ENCODE measurements at regions not wholly inside any gene's neighbourhood (a gene's known extent, or its start where the extent isn't known, plus 50 kb on each side); places are given as distances from the start of the nearest gene placed in this dataset.

DNA sequence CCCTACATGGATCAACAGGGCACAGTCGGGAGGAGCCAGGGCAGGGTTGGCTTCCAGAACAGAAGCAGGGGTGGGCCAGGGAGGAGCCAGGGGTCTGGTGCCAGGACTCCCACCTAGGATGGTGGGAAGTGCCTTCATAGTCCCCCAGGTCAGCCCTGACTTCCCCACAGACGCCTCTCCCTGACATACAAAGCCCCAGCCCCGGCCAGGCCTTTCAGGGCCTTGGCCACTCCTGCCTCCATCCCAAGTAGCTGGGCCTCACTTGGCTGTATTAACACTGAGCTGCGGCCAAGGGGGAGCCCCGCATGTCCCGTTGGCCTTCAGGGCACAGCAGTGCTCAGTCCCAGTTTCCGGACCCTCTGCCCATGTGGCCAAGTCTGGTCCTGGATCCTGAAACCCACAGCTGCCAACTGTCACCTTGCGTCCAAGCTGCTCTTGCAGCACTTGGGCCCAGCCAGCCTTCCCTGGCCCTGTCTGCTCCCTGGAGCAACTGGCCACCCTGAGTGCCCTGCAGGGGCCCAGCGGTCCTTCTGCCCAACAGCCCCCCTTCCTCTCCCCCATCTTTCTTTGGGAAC, 627.8 kb downstream of the MATN1 start:
- no peaks in the 10 kb centered on the region for H3F3A ChIP-seq (ENCODE audit: low read depth)
- H3K79me2 ChIP-seq (ENCODE audit: insufficient read depth, low read length) = no peaks in the 10 kb centered on the region
- peaks cover 17% of the 10 kb centered on the region; the same call in 1 of the 2 replicates for H3K9me3 ChIP-seq (ENCODE audit: insufficient read depth, low read depth, low read length)
- TF ChIP-seq EZH2phosphoT487 (IDR thresholded peaks at IDR 0.05; ENCODE audit: borderline replicate concordance) = no peak
- TF ChIP-seq, protein P1, sequence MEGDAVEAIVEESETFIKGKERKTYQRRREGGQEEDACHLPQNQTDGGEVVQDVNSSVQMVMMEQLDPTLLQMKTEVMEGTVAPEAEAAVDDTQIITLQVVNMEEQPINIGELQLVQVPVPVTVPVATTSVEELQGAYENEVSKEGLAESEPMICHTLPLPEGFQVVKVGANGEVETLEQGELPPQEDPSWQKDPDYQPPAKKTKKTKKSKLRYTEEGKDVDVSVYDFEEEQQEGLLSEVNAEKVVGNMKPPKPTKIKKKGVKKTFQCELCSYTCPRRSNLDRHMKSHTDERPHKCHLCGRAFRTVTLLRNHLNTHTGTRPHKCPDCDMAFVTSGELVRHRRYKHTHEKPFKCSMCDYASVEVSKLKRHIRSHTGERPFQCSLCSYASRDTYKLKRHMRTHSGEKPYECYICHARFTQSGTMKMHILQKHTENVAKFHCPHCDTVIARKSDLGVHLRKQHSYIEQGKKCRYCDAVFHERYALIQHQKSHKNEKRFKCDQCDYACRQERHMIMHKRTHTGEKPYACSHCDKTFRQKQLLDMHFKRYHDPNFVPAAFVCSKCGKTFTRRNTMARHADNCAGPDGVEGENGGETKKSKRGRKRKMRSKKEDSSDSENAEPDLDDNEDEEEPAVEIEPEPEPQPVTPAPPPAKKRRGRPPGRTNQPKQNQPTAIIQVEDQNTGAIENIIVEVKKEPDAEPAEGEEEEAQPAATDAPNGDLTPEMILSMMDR (conservative IDR thresholded peaks at IDR 0.05; ENCODE audit: low read length) = no peak
- H3K4me2 ChIP-seq (ENCODE audit: low read depth, low read length, poor library complexity, severe bottlenecking) = no peak overlapping the region
- no peaks in the 10 kb centered on the region for H3K27me3 ChIP-seq (ENCODE audit: insufficient read depth, low read length, poor library complexity, severe bottlenecking)
- H3K9ac ChIP-seq (ENCODE audit: low read depth, low read length, poor library complexity, severe bottlenecking) = no peak overlapping the region
- no peaks in the 10 kb centered on the region for H3K9me2 ChIP-seq (replicated peaks; ENCODE audit: low read depth, low read length)
- H2AFZ ChIP-seq (ENCODE audit: low read length) = no peak overlapping the region
- no peaks in the 10 kb centered on the region for H3K4me1 ChIP-seq (ENCODE audit: insufficient read depth, low read length, poor library complexity, severe bottlenecking)
- H3K4me3 ChIP-seq (ENCODE audit: low read length, poor library complexity, severe bottlenecking) = no peak overlapping the region
- no peaks in the 10 kb centered on the region for H4K20me1 ChIP-seq (ENCODE audit: insufficient read depth, low read length, poor library complexity, severe bottlenecking)
- no peaks in the 10 kb centered on the region for H3K36me3 ChIP-seq (ENCODE audit: insufficient read depth, low read length)

- TF ChIP-seq EZH2phosphoT487 (IDR thresholded peaks at IDR 0.05; ENCODE audit: borderline replicate concordance) = no peak
- TF ChIP-seq, protein P1 (conservative IDR thresholded peaks at IDR 0.05; ENCODE audit: low read length) = no peak
- no peaks in the 10 kb centered on the region for H3K79me2 ChIP-seq (ENCODE audit: insufficient read depth, low read length)
Observed at GRCh38 chr1:30095051-30095450, 628.3 kb downstream of the MATN1 start.

GRCh38 chr1:30092051-30092858, 631.1 kb downstream of the MATN1 start:
- H3K4me3 ChIP-seq (ENCODE audit: low read length, poor library complexity, severe bottlenecking) = no peak overlapping the region
- no peaks in the 10 kb centered on the region for H3K79me2 ChIP-seq (ENCODE audit: insufficient read depth, low read length)
- TF ChIP-seq, protein P1 (conservative IDR thresholded peaks at IDR 0.05; ENCODE audit: low read length) = no peak
- no peak for TF ChIP-seq EZH2phosphoT487 (IDR thresholded peaks at IDR 0.05; ENCODE audit: borderline replicate concordance)

More at GRCh38 chr1:30095051-30095450, 628.3 kb downstream of the MATN1 start:
- Histone ChIP-seq H3K9me2 (replicated peaks; ENCODE audit: low read depth, low read length) (no peaks in the 10 kb centered on the region), H3K4me2 (ENCODE audit: low read depth, low read length, poor library complexity, severe bottlenecking) (no peak overlapping the region), H3K9me3 (ENCODE audit: insufficient read depth, low read depth, low read length) (peaks cover 18% of the 10 kb centered on the region; the same call in 1 of the 2 replicates), H2AFZ (ENCODE audit: low read length) (no peak overlapping the region), H3K36me3 (ENCODE audit: insufficient read depth, low read length) (no peaks in the 10 kb centered on the region), H3K4me3 (ENCODE audit: low read length, poor library complexity, severe bottlenecking) (no peak overlapping the region), H3K27me3 (ENCODE audit: insufficient read depth, low read length, poor library complexity, severe bottlenecking) (no peaks in the 10 kb centered on the region), H3K4me1 (ENCODE audit: insufficient read depth, low read length, poor library complexity, severe bottlenecking) (no peaks in the 10 kb centered on the region), H3K9ac (ENCODE audit: low read depth, low read length, poor library complexity, severe bottlenecking) (no peak overlapping the region), H4K20me1 (ENCODE audit: insufficient read depth, low read length, poor library complexity, severe bottlenecking) (no peaks in the 10 kb centered on the region), H3F3A (ENCODE audit: low read depth) (no peaks in the 10 kb centered on the region)

More at GRCh38 chr1:30092051-30092858, 631.1 kb downstream of the MATN1 start:
- no peaks in the 10 kb centered on the region for H4K20me1 ChIP-seq (ENCODE audit: insufficient read depth, low read length, poor library complexity, severe bottlenecking)
- H3K36me3 ChIP-seq (ENCODE audit: insufficient read depth, low read length) = no peaks in the 10 kb centered on the region
- peaks cover 18% of the 10 kb centered on the region; the same call in 1 of the 2 replicates for H3K9me3 ChIP-seq (ENCODE audit: insufficient read depth, low read depth, low read length)
- no peaks in the 10 kb centered on the region for H3K27me3 ChIP-seq (ENCODE audit: insufficient read depth, low read length, poor library complexity, severe bottlenecking)
- H3F3A ChIP-seq (ENCODE audit: low read depth) = no peaks in the 10 kb centered on the region
- H3K4me1 ChIP-seq (ENCODE audit: insufficient read depth, low read length, poor library complexity, severe bottlenecking) = no peaks in the 10 kb centered on the region
- H3K9me2 ChIP-seq (replicated peaks; ENCODE audit: low read depth, low read length) = no peaks in the 10 kb centered on the region
- H2AFZ ChIP-seq (ENCODE audit: low read length) = no peak overlapping the region
- no peak overlapping the region for H3K9ac ChIP-seq (ENCODE audit: low read depth, low read length, poor library complexity, severe bottlenecking)
- H3K4me2 ChIP-seq (ENCODE audit: low read depth, low read length, poor library complexity, severe bottlenecking) = no peak overlapping the region
